GM12878 (cell line): ENCODE measurements at regions not wholly inside any gene's neighbourhood (a gene's known extent, or its start where the extent isn't known, plus 50 kb on each side); places are given as distances from the start of the nearest gene placed in this dataset.

ENCODE experiments used
- ATAC-seq: fragments of 200-7000 bp; cut with Tn5 transposase; 3 replicates; pipeline ENCODE4 v1.9.1; 2020; ENCODE audit warnings: mild to moderate bottlenecking, moderate library complexity
- BruUV-seq: library from RNA; stranded (reverse); fragments of 400-500 nt; replicated peaks from 2 replicates; lab custom pipeline; 2021; lab: Mats Ljungman, UMichigan
- CTCF ChIA-PET: fragments of 300-600 bp; sonication (Branson Sonifier 250); formaldehyde crosslinking; extraction: SDS; loops from one replicate; lab custom pipeline; 2021; ENCODE audit warnings: inconsistent platforms; lab: Yijun Ruan, JAX
- POLR2A ChIA-PET: fragments of 350-600 bp; formaldehyde crosslinking; extraction: SDS; loops from one replicate; lab custom pipeline; 2021; ENCODE audit warnings: inconsistent platforms; lab: Charles Lee
- RAD21 ChIA-PET: fragments of 300-600 bp; sonication (Branson Sonifier 250); formaldehyde crosslinking; loops from one replicate; lab custom pipeline; 2023; ENCODE audit warnings: antibody characterized with exemption; ENCODE audit not compliant: unreplicated experiment; lab: Charles Lee
- SMC1A ChIA-PET: fragments of 300-600 bp; sonication (Branson Sonifier 250); formaldehyde crosslinking; loops from one replicate; lab custom pipeline; 2023; ENCODE audit not compliant: unreplicated experiment, uncharacterized antibody; lab: Charles Lee
- DNase-seq: peaks from one replicate; pipeline ENCODE4 v3.0.0-alpha.2; 2011; ENCODE audit warnings: low read depth, low spot score
- FAIRE-seq: peaks from 3 replicates; lab custom pipeline; 2011; peaks lifted over from hg19 to GRCh38; lab: Jason Lieb, UNC
- H2AFZ ChIP-seq: 2 replicates; pipeline ENCODE4 v1.6.0; 2011; ENCODE audit warnings: low read depth, low read length, control low read depth; ENCODE audit not compliant: control insufficient read depth
- H3K27ac ChIP-seq: 2 replicates; pipeline ENCODE4 v1.5.1; 2011; ENCODE audit warnings: control low read depth; ENCODE audit not compliant: control insufficient read depth, insufficient read depth
- H3K27me3 ChIP-seq, 2 experiments: replicated peaks in 1 of 2; 2 replicates each; pipeline versions ENCODE4 v1.6.0 to v1.6.1; 2011; ENCODE audit warnings: low read length in 1 of 2; ENCODE audit not compliant: control insufficient read depth in 2 of 2, insufficient read depth in 2 of 2
- H3K36me3 ChIP-seq, 2 experiments: 2 replicates each; pipeline ENCODE4 v1.5.1; 2011; ENCODE audit warnings: low read length in 1 of 2; ENCODE audit not compliant: control insufficient read depth in 2 of 2, insufficient read depth in 2 of 2
- H3K4me1 ChIP-seq: 2 replicates; pipeline ENCODE4 v1.6.1; 2011; ENCODE audit warnings: mild to moderate bottlenecking, low read length, moderate library complexity, mixed read lengths; ENCODE audit not compliant: control insufficient read depth, insufficient read depth
- H3K4me2 ChIP-seq: 2 replicates; pipeline ENCODE4 v1.6.0; 2011; ENCODE audit warnings: control low read depth; ENCODE audit not compliant: control insufficient read depth, insufficient read depth
- H3K4me3 ChIP-seq: fragments of 200-600 bp; sonication (generic); 2 replicates; pipeline ENCODE4 v1.5.1; 2016
- H3K79me2 ChIP-seq: 2 replicates; pipeline ENCODE4 v1.6.0; 2011; ENCODE audit warnings: low read length; ENCODE audit not compliant: control insufficient read depth, insufficient read depth
- H3K9ac ChIP-seq: 2 replicates; pipeline ENCODE4 v1.8.0; 2011; ENCODE audit warnings: low read length, control low read depth, mixed read lengths; ENCODE audit not compliant: control insufficient read depth, insufficient read depth
- H3K9me3 ChIP-seq: replicated peaks from 3 replicates; pipeline ENCODE4 v1.5.1; 2011; ENCODE audit warnings: mild to moderate bottlenecking, low read length; ENCODE audit not compliant: control insufficient read depth, insufficient read depth
- H4K20me1 ChIP-seq: 2 replicates; pipeline ENCODE4 v1.6.0; 2011; ENCODE audit not compliant: control insufficient read depth, insufficient read depth
- BCL11A ChIP-seq: IDR thresholded peaks from 2 replicates; pipeline ENCODE4 v1.6.1; 2011; ENCODE audit warnings: low read depth, low read length
- CBX3 ChIP-seq: fragments of 200-600 bp; sonication (generic); IDR thresholded peaks from 2 replicates; pipeline ENCODE4 v1.6.1; 2016; ENCODE audit warnings: low read depth, borderline replicate concordance
- CHD4 ChIP-seq: fragments of 200-600 bp; sonication (generic); IDR thresholded peaks from 2 replicates; pipeline ENCODE4 v1.6.1; 2016; ENCODE audit warnings: mild to moderate bottlenecking
- CREB1 ChIP-seq: IDR thresholded peaks from 2 replicates; pipeline ENCODE4 v1.6.1; 2012; ENCODE audit warnings: low read depth, mild to moderate bottlenecking, inconsistent platforms
- E4F1 ChIP-seq: fragments of 450-650 bp; IDR thresholded peaks from 2 replicates; pipeline ENCODE4 v1.6.1; 2018; ENCODE audit warnings: borderline replicate concordance, mild to moderate bottlenecking; ENCODE audit not compliant: partially characterized antibody
- FOS ChIP-seq: IDR thresholded peaks from 3 replicates; pipeline ENCODE4 v1.6.1; 2011; ENCODE audit warnings: borderline replicate concordance; ENCODE audit not compliant: insufficient read length; ENCODE audit errors: extremely low read depth
- HDAC6 ChIP-seq: fragments of 200-600 bp; sonication (generic); IDR thresholded peaks from one replicate; pipeline ENCODE4 v1.8.0; 2017; ENCODE audit warnings: antibody characterized with exemption; ENCODE audit not compliant: unreplicated experiment
- IKZF2 ChIP-seq, 2 experiments: fragments of 450-650 bp; IDR thresholded peaks; 2 replicates each; pipeline ENCODE4 v1.6.1; 2017; ENCODE audit warnings: mild to moderate bottlenecking in 2 of 2, moderate library complexity in 2 of 2
- MTA3 ChIP-seq: IDR thresholded peaks from 2 replicates; pipeline ENCODE4 v1.6.1; 2012; ENCODE audit warnings: low read length, inconsistent platforms, borderline replicate concordance
- NFXL1 ChIP-seq: fragments of 450-650 bp; IDR thresholded peaks from 2 replicates; pipeline ENCODE4 v1.6.1; 2017; ENCODE audit warnings: antibody characterized with exemption, mild to moderate bottlenecking, borderline replicate concordance
- RAD51 ChIP-seq: fragments of 450-650 bp; IDR thresholded peaks from 2 replicates; pipeline ENCODE4 v1.6.1; 2016; ENCODE audit warnings: moderate library complexity, mild to moderate bottlenecking, inconsistent platforms
- TCF7 ChIP-seq: IDR thresholded peaks from 2 replicates; pipeline ENCODE4 v1.6.1; 2014; ENCODE audit warnings: antibody characterized with exemption, borderline replicate concordance
- WRNIP1 ChIP-seq: IDR thresholded peaks from 2 replicates; pipeline ENCODE4 v1.6.1; 2011; ENCODE audit warnings: low read depth, low read length, improper control_type of control experiment, borderline replicate concordance
- WGBS: methylation state at CpG from one replicate; pipeline ENCODE4 v1.1.6; 2016; ENCODE audit warnings: low lambda C conversion rate; ENCODE audit not compliant: insufficient replicate concordance, insufficient coverage; ENCODE audit errors: missing lambda C conversion rate; 5-methylcytosine and 5-hydroxymethylcytosine counted together
- in situ Hi-C: fragments of 300-500 bp; cut with MboI; formaldehyde crosslinking; loops from 9 replicates; pipeline ENCODE4 v1.14.3; 2018; ENCODE audit warnings: mixed read lengths
- intact Hi-C: fragments of 100-400 bp; cut with micrococcal nuclease; formaldehyde crosslinking; loops from one replicate; pipeline ENCODE4 v1.14.2; 2022; ENCODE audit not compliant: unreplicated experiment
- TF ChIP-seq, protein P1 (sequence below): IDR thresholded peaks from 2 replicates; pipeline ENCODE4 v1.6.1; 2012; ENCODE audit warnings: low read depth, low read length, improper control_type of control experiment
- TF ChIP-seq, protein P2 (sequence below): fragments of 450-650 bp; conservative IDR thresholded peaks from 2 replicates; pipeline ENCODE4 v1.6.1; 2017; ENCODE audit warnings: mild to moderate bottlenecking, moderate library complexity

DNA sequence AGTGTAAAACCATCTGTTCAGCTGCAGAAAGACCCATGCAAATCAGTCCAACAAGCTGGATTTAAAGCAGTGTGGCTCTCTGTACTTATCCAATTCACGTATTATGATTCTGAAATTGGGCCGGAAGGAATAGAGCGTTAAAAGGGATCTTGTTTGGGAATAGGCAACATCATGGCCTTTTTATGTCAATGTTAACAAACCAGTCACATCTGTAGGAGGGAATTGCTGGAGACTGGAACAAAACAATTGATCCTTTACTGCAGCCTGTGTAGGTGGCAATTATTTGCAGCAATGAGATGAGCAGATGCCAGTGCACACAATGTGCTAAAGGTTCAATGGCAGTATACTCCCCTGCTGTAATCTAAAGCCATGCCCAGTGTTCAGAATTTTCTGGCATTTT is 887.4 kb upstream of the ROBO1 start:
- ChIA-PET RAD21 (no interaction called here), SMC1A (no interaction called here), CTCF (no interaction called here), POLR2A (no interaction called here)
- no TSS peak for BruUV-seq
- Histone ChIP-seq H4K20me1 (no peaks in the 10 kb centered on the region), H3K79me2 (no peaks in the 10 kb centered on the region), H3K4me3 (no peak overlapping the region), H3K4me1 (no peaks in the 10 kb centered on the region), H2AFZ (no peak overlapping the region), H3K9me3 (no peaks in the 10 kb centered on the region), H3K27me3 (no peaks in the 10 kb centered on the region), H3K9ac (no peak overlapping the region), H3K36me3 (no peaks in the 10 kb centered on the region), H3K27ac (no peak overlapping the region), H3K4me2 (no peak overlapping the region)
- no peak for ATAC-seq
- FAIRE-seq, result no peak
- DNase-seq, result no peak
- TF ChIP-seq TCF7, result no peak
- WGBS, result 55% methylated on average over 3 of the region's 3 CpGs
- intact Hi-C loops, result no loop called here
- in situ Hi-C loops, result no loop called here

- no peaks in the 10 kb centered on the region for H3K27me3 ChIP-seq
- no peak overlapping the region for H3K27ac ChIP-seq
- ChIA-PET POLR2A (no interaction called here), CTCF (no interaction called here), RAD21 (no interaction called here), SMC1A (no interaction called here)
- ATAC-seq (no peak), DNase-seq (no peak), FAIRE-seq (no peak)
- no peaks in the 10 kb centered on the region for H3K79me2 ChIP-seq
- H2AFZ ChIP-seq, result no peak overlapping the region
- H3K36me3 ChIP-seq, result no peaks in the 10 kb centered on the region
- no TSS peak for BruUV-seq
- intact Hi-C loops (loop anchor here (10.0 kb wide), 1 partner anchor 56 kb away; no protein-coding TSS in a partner anchor), in situ Hi-C loops (no loop called here)
- H3K4me2 ChIP-seq, result no peak overlapping the region
- no peak overlapping the region for H3K4me3 ChIP-seq
- H3K9ac ChIP-seq, result no peak overlapping the region
- H3K4me1 ChIP-seq, result no peaks in the 10 kb centered on the region
- no peaks in the 10 kb centered on the region for H4K20me1 ChIP-seq
- H3K9me3 ChIP-seq, result no peaks in the 10 kb centered on the region
- TF ChIP-seq HDAC6 (no peak), MTA3 (no peak), IKZF2 (IDR thresholded peaks at IDR 0.05) (no peak), CHD4 (no peak), CREB1 (no peak), NFXL1 (no peak), CBX3 (no peak), WRNIP1 (no peak), E4F1 (no peak), RAD51 (no peak), FOS (no peak), BCL11A (no peak)
- TF ChIP-seq, protein P1, sequence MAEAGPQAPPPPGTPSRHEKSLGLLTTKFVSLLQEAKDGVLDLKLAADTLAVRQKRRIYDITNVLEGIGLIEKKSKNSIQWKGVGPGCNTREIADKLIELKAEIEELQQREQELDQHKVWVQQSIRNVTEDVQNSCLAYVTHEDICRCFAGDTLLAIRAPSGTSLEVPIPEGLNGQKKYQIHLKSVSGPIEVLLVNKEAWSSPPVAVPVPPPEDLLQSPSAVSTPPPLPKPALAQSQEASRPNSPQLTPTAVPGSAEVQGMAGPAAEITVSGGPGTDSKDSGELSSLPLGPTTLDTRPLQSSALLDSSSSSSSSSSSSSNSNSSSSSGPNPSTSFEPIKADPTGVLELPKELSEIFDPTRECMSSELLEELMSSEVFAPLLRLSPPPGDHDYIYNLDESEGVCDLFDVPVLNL, result no peak
- TF ChIP-seq, protein P2, sequence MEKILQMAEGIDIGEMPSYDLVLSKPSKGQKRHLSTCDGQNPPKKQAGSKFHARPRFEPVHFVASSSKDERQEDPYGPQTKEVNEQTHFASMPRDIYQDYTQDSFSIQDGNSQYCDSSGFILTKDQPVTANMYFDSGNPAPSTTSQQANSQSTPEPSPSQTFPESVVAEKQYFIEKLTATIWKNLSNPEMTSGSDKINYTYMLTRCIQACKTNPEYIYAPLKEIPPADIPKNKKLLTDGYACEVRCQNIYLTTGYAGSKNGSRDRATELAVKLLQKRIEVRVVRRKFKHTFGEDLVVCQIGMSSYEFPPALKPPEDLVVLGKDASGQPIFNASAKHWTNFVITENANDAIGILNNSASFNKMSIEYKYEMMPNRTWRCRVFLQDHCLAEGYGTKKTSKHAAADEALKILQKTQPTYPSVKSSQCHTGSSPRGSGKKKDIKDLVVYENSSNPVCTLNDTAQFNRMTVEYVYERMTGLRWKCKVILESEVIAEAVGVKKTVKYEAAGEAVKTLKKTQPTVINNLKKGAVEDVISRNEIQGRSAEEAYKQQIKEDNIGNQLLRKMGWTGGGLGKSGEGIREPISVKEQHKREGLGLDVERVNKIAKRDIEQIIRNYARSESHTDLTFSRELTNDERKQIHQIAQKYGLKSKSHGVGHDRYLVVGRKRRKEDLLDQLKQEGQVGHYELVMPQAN, result no peak
Observed at GRCh38 chr3:80649170-80649569, 881.4 kb upstream of the ROBO1 start.
